K562 (cell line): ENCODE measurements at regions not wholly inside any gene's neighbourhood (a gene's known extent, or its start where the extent isn't known, plus 50 kb on each side); places are given as distances from the start of the nearest gene placed in this dataset.

Experiments
- PYGO2 ChIP-seq: fragments of 450-650 bp; IDR thresholded peaks from 2 replicates; pipeline ENCODE4 v1.6.1; 2016; ENCODE audit warnings: mild to moderate bottlenecking, missing genetic modification characterization, moderate library complexity, missing compliant biosample characterization
- ZNF764 ChIP-seq: fragments of 250-450 bp; sonication (Bioruptor Pico); IDR thresholded peaks from 2 replicates; pipeline ENCODE4 v1.4.0; 2020; ENCODE audit warnings: low read depth, mild to moderate bottlenecking, moderate library complexity
- TF ChIP-seq, protein P1 (sequence below): fragments of 250-450 bp; sonication (Bioruptor Pico); IDR thresholded peaks from 2 replicates; pipeline ENCODE4 v1.8.0; 2022; ENCODE audit warnings: inconsistent platforms, mild to moderate bottlenecking, moderate library complexity, borderline replicate concordance
- TF ChIP-seq, protein P2 (sequence below), 2 experiments: fragments of 450-650 bp; IDR thresholded peaks; 2 replicates each; pipeline ENCODE4 v1.6.1; 2016; ENCODE audit warnings: mild to moderate bottlenecking in 2 of 2, borderline replicate concordance in 1 of 2, low read depth in 1 of 2, moderate library complexity in 1 of 2
- TF ChIP-seq, protein P3 (sequence below): fragments of 200-800 bp; sonication (Bioruptor generic); IDR thresholded peaks from 2 replicates; pipeline ENCODE4 v1.6.1; 2017; ENCODE audit warnings: missing genetic modification characterization, missing compliant biosample characterization

DNA sequence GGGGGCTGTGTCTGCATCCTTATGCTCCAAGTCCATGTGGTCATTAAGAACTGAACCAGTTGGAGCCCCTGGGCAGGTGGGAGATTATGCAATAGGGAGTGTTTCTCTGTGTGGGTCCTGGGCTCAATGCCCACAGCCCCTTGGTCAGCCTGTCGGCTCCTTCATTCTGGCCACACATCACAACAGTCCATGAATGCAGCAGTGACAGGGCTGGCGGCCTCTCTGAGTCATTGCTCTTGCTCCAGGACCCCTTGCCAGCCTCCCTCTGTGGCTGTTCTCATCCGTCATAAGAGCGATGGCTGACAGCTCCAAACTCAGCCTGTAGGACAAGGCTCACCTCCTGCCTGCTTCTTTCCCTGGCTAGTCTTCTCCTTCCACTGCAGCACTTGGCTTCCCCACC is 609.5 kb upstream of the CDH4 start (continued):
- TF ChIP-seq, protein P1, sequence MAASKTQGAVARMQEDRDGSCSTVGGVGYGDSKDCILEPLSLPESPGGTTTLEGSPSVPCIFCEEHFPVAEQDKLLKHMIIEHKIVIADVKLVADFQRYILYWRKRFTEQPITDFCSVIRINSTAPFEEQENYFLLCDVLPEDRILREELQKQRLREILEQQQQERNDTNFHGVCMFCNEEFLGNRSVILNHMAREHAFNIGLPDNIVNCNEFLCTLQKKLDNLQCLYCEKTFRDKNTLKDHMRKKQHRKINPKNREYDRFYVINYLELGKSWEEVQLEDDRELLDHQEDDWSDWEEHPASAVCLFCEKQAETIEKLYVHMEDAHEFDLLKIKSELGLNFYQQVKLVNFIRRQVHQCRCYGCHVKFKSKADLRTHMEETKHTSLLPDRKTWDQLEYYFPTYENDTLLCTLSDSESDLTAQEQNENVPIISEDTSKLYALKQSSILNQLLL (CRISPR knock-in tag): no peak
- TF ChIP-seq ZNF764: no peak
- TF ChIP-seq, protein P2, sequence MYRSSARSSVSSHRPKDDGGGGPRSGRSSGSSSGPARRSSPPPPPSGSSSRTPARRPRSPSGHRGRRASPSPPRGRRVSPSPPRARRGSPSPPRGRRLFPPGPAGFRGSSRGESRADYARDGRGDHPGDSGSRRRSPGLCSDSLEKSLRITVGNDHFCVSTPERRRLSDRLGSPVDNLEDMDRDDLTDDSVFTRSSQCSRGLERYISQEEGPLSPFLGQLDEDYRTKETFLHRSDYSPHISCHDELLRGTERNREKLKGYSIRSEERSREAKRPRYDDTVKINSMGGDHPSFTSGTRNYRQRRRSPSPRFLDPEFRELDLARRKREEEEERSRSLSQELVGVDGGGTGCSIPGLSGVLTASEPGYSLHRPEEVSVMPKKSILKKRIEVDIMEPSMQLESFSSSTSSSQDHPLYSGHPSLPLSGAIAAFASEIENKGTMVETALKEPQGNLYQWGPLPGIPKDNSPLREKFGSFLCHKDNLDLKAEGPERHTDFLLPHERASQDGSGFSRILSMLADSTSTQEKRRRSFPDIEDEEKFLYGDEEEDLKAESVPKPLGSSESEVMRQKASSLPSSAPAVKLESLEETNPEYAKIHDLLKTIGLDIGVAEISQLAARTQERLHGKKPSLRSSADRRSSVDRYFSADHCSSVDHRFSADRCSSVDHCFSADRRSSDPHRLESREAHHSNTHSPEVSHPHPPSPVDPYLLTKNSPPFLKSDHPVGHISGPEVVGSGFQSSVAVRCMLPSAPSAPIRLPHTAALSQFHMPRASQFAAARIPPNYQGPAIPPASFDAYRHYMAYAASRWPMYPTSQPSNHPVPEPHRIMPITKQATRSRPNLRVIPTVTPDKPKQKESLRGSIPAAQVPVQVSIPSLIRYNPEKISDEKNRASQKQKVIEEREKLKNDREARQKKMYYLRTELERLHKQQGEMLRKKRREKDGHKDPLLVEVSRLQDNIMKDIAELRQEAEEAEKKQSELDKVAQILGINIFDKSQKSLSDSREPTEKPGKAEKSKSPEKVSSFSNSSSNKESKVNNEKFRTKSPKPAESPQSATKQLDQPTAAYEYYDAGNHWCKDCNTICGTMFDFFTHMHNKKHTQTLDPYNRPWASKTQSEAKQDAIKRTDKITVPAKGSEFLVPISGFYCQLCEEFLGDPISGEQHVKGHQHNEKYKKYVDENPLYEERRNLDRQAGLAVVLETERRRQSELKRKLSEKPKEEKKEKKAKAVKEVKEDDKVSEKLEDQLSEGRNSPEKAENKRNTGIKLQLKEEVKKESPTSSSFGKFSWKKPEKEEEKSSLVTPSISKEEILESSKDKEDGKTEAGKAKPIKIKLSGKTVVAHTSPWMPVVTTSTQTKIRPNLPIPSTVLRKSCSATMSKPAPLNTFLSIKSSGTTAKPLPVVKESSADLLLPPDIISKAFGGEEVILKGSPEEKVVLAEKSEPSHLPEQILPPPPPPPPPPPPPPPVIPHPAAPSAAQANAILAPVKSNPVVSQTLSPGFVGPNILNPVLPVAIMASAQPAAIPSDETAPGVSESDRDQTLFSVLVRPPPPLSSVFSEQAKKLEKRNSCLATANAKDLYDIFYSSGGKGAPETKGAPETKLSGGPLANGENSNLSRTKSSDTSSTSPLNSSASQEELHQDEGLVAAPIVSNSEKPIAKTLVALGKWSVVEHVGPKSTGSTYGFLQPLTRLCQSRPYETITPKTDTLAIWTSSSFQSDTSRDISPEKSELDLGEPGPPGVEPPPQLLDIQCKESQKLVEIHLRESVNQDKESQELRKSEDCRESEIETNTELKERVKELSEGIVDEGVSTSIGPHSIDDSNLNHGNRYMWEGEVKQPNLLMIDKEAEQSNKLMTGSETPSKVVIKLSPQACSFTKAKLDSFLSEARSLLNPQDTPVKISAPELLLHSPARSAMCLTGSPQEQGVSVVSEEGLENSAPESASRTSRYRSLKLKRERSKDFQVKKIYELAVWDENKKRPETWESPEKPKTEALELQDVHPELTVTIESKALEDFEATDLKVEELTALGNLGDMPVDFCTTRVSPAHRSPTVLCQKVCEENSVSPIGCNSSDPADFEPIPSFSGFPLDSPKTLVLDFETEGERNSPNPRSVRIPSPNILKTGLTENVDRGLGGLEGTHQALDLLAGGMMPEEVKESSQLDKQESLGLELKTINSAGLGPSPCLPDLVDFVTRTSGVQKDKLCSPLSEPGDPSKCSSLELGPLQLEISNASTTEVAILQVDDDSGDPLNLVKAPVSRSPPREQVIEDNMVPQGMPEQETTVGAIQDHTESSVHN (IDR thresholded peaks at IDR 0.05; ENCODE audit: borderline replicate concordance in 1 of 2, low read depth in 1 of 2): no peak
- TF ChIP-seq, protein P3, sequence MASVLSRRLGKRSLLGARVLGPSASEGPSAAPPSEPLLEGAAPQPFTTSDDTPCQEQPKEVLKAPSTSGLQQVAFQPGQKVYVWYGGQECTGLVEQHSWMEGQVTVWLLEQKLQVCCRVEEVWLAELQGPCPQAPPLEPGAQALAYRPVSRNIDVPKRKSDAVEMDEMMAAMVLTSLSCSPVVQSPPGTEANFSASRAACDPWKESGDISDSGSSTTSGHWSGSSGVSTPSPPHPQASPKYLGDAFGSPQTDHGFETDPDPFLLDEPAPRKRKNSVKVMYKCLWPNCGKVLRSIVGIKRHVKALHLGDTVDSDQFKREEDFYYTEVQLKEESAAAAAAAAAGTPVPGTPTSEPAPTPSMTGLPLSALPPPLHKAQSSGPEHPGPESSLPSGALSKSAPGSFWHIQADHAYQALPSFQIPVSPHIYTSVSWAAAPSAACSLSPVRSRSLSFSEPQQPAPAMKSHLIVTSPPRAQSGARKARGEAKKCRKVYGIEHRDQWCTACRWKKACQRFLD (CRISPR knock-in tag): no peak
- no peak for TF ChIP-seq PYGO2
